Ovary (tissue), 7 donors: ENCODE measurements at regions not wholly inside any gene's neighbourhood (a gene's known extent, or its start where the extent isn't known, plus 50 kb on each side); places are given as distances from the start of the nearest gene placed in this dataset.

Experiments
- DNase-seq, 5 donors: peaks; one replicate each; pipeline ENCODE4 v3.0.0-alpha.2; 2019 to 2020
- H3K27ac ChIP-seq, 2 donors: fragments of 200-600 bp; one replicate each; pipeline versions ENCODE4 v1.5.1 to v1.8.0; 2019 to 2022
- H3K27me3 ChIP-seq: fragments of 200-600 bp; one replicate; pipeline ENCODE4 v1.8.0; 2022
- H3K36me3 ChIP-seq: fragments of 200-600 bp; sonication (generic); one replicate; pipeline ENCODE4 v1.5.1; 2019
- H3K4me1 ChIP-seq: one replicate; pipeline ENCODE4 v1.8.1; 2013; ENCODE audit warnings: mild to moderate bottlenecking, moderate library complexity; ENCODE audit not compliant: insufficient read depth
- H3K4me3 ChIP-seq: fragments of 200-600 bp; sonication (generic); one replicate; pipeline ENCODE4 v1.5.1; 2017
- H3K9me3 ChIP-seq, 2 donors: fragments of 200-600 bp in 1 of 2; sonication (generic) in 1 of 2; one replicate each; pipeline versions ENCODE4 v1.5.1 to v1.8.1; 2013 to 2019; ENCODE audit warnings: mild to moderate bottlenecking in 1 of 2, moderate library complexity in 1 of 2
- EP300 ChIP-seq: sonication (generic); formaldehyde crosslinking; IDR thresholded peaks from one replicate; pipeline ENCODE4 v1.6.1; 2017; ENCODE audit warnings: antibody characterized with exemption
- POLR2A ChIP-seq: fragments of 450-650 bp; IDR thresholded peaks from one replicate; pipeline ENCODE4 v1.6.1; 2017; ENCODE audit warnings: antibody characterized with exemption, mild to moderate bottlenecking, moderate library complexity
- WGBS, 3 donors: extraction: QIAGEN DNeasy Blood & Tissue Kit in 1 of 3; methylation state at CpG; one replicate each; pipeline versions ENCODE4 v1.1.5 to v1.1.7; 2013 to 2017; 5-methylcytosine and 5-hydroxymethylcytosine counted together
- intact Hi-C, 4 donors: fragments of 100-400 bp; cut with DNase I; formaldehyde crosslinking; loops; one replicate each; pipeline versions ENCODE4 v1.11.0 to v1.15.1; 2022 to 2023
- TF ChIP-seq, protein P1 (sequence below), 3 donors: fragments of 450-650 bp in 2 of 3; fragments of 200-600 bp in 1 of 3; IDR thresholded peaks; one replicate each; pipeline versions ENCODE4 v1.5.1 to v1.8.0; 2016 to 2022; ENCODE audit warnings: antibody characterized with exemption in 3 of 3, mild to moderate bottlenecking in 1 of 3
- donor health status: DM: no; HTN: no; CAD: no; lungs with moderate emphysema.
- donor health status: DM: no; HTN: no; CAD: no.
- donor health status: Bipolar disorder and iron deficiency.
- donor health status: DM: no; HTN: no; CAD: no.
- donor health status: DM: yes; HTN: yes; CAD: no.

DNA sequence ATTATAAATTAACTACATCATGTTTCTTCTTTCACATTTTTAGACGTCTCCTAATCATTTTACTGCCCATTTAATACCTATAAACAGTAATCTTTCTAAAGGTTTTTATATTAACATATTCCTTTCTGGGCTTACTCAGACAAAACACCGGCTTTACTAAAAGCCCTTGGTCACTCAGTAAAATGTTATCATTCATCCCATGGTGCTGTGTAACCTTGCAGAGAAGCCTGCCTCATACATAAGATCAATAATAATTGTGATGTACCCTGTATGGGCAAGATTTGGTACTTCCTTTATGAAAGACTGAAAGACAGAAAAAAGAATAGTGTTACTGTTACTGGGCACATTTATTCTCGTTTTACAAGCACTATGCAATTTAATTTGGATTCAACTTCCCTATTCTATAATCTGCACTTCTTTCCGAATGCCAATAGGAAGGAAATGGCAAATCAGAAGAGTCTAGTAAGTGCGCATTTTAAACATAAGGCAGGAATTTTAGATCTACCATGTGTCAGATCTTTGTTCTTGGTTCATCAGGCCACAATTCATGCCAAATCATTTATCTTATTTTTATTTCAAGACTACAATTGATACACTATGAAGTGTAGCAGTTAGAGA lies 522.2 kb downstream of the CSNK1G3 start:
- H3K27ac ChIP-seq, result no peak overlapping the region
- TF ChIP-seq, protein P1, sequence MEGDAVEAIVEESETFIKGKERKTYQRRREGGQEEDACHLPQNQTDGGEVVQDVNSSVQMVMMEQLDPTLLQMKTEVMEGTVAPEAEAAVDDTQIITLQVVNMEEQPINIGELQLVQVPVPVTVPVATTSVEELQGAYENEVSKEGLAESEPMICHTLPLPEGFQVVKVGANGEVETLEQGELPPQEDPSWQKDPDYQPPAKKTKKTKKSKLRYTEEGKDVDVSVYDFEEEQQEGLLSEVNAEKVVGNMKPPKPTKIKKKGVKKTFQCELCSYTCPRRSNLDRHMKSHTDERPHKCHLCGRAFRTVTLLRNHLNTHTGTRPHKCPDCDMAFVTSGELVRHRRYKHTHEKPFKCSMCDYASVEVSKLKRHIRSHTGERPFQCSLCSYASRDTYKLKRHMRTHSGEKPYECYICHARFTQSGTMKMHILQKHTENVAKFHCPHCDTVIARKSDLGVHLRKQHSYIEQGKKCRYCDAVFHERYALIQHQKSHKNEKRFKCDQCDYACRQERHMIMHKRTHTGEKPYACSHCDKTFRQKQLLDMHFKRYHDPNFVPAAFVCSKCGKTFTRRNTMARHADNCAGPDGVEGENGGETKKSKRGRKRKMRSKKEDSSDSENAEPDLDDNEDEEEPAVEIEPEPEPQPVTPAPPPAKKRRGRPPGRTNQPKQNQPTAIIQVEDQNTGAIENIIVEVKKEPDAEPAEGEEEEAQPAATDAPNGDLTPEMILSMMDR (IDR thresholded peaks at IDR 0.05), result no peak
- TF ChIP-seq POLR2A (no peak), EP300 (no peak)
- H3K4me3 ChIP-seq, result no peak overlapping the region
- WGBS, 3 donors, result 75 to 80% (median 76%) methylated on average over 5 of the region's 5 CpGs
- H3K9me3 ChIP-seq, result no peaks in the 10 kb centered on the region
- H3K36me3 ChIP-seq, result no peaks in the 10 kb centered on the region
- H3K27me3 ChIP-seq, result no peaks in the 10 kb centered on the region
- no peaks in the 10 kb centered on the region for H3K4me1 ChIP-seq
- intact Hi-C loops, result no loop called here
- no peak for DNase-seq

DNA sequence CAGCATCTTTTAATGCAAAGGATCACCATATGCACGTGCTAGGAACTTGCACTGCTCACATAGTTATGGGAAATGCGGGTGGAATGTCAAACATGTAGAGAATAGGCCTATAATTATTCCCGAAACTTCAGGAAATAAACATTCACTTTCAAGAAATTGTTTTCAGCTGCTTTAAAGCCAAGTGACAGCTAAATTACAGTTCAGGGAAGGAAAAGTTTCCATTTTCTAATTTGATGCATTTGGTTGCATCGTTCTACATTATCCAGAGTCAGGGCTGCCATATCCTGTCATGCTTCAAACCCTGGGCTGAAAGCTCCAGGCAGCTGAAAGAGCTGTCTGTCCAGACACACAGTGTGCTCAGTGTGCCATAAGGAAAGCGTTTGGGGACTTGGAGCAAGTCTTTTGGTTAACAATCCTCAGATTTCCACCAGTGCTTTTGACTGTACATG lies 518.1 kb downstream of the CSNK1G3 start:
- 84 to 90% (median 87%) methylated on average over 5 of the region's 5 CpGs for WGBS, 3 donors
- no peaks in the 10 kb centered on the region for H3K4me1 ChIP-seq
- H3K9me3 ChIP-seq, result no peaks in the 10 kb centered on the region
- intact Hi-C loops, result no loop called here
- TF ChIP-seq EP300, result no peak
- no peak for TF ChIP-seq POLR2A
- no peak overlapping the region for H3K4me3 ChIP-seq
- H3K36me3 ChIP-seq, result no peaks in the 10 kb centered on the region
- no peak overlapping the region for H3K27ac ChIP-seq
- no peaks in the 10 kb centered on the region for H3K27me3 ChIP-seq
- no peak for DNase-seq

DNA sequence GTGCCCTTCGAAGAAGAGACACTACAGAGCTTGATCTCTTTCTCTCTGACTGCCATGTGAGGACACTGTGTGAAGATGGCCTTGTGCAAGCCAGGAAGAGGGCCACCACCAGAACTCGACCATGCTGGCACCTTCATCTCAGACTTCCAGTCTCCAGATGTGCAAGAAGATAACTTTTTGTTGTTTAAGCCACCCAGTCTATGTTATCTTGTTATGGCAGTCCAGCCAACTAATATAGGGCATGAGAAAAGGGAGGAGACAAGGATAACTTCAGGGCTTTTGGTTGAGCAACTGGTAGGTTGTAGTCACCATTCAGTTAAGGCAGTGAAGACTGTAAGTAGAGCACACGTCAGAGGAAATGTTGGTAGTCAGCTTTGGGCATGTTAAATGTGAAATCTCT lies 515.5 kb downstream of the CSNK1G3 start:
- DNase-seq, result no peak
- Histone ChIP-seq H3K27ac (no peak overlapping the region), H3K9me3 (no peaks in the 10 kb centered on the region), H3K36me3 (no peaks in the 10 kb centered on the region), H3K4me1 (no peaks in the 10 kb centered on the region), H3K27me3 (no peaks in the 10 kb centered on the region), H3K4me3 (no peak overlapping the region)
- TF ChIP-seq POLR2A, result no peak
- TF ChIP-seq, protein P1 (IDR thresholded peaks at IDR 0.05), result no peak
- no peak for TF ChIP-seq EP300
- intact Hi-C loops, result no loop called here
- 91 to 92% (median 91%) methylated on average over 3 of the region's 3 CpGs for WGBS, 3 donors

DNA sequence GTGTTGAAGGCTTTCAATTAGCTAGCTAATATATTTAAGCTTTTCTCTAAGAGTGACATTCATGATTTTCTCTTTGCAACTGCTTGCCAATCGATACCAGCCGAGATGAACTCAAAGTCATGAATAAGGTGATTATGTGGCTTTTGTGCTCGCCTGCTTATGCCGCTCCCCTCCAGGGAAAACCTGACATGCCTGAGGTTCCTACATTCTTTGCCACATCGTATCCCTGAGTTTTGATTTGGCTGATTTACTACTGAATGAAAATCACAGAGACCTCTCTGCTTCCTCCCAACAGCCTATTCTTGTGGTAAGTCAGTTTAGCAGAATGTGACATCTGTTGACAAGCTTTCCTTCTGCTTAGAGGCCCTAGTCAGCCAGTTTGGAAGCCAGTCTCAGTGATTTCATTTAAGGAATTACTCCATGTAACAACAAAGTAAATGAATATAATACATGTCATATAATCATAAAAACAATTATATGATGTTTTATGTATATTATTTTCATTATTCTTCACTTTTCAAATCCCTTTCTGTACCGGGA lies 513.4 kb downstream of the CSNK1G3 start:
- intact Hi-C loops, result no loop called here
- Histone ChIP-seq H3K27me3 (no peaks in the 10 kb centered on the region), H3K27ac (no peak overlapping the region), H3K4me1 (no peaks in the 10 kb centered on the region), H3K4me3 (no peak overlapping the region), H3K36me3 (no peaks in the 10 kb centered on the region), H3K9me3 (no peaks in the 10 kb centered on the region)
- 86 to 92% (median 87%) methylated on average over 6 of the region's 6 CpGs for WGBS, 3 donors
- no peak for TF ChIP-seq EP300
- no peak for TF ChIP-seq POLR2A
- TF ChIP-seq, protein P1 (IDR thresholded peaks at IDR 0.05), result no peak
- no peak for DNase-seq

- no peaks in the 10 kb centered on the region for H3K4me1 ChIP-seq
- H3K9me3 ChIP-seq, result no peaks in the 10 kb centered on the region
- H3K4me3 ChIP-seq, result no peak overlapping the region
- H3K27me3 ChIP-seq, result no peaks in the 10 kb centered on the region
- no peak for TF ChIP-seq EP300
- TF ChIP-seq, protein P1 (IDR thresholded peaks at IDR 0.05), result no peak
- TF ChIP-seq POLR2A, result no peak
- no peak overlapping the region for H3K27ac ChIP-seq
- no peak for DNase-seq
- H3K36me3 ChIP-seq, result no peaks in the 10 kb centered on the region
- intact Hi-C loops, result no loop called here
- WGBS, 3 donors, result 90 to 91% (median 90%) methylated on average over 3 of the region's 3 CpGs
Measured at GRCh38 chr5:124022966-124023365, 511.0 kb downstream of the CSNK1G3 start.
